AG04449 (cell line): ENCODE measurements at regions not wholly inside any gene's neighbourhood (a gene's known extent, or its start where the extent isn't known, plus 50 kb on each side); places are given as distances from the start of the nearest gene placed in this dataset.

Source experiments
- CTCF ChIA-PET: fragments of 350-600 bp; formaldehyde crosslinking; extraction: SDS; loops from one replicate; lab custom pipeline; 2021; ENCODE audit warnings: antibody characterized with exemption; lab: Yijun Ruan, JAX
- POLR2A ChIA-PET: fragments of 400-600, 350-600 bp; formaldehyde crosslinking; extraction: SDS; loops from one replicate; lab custom pipeline; 2020; ENCODE audit warnings: antibody characterized with exemption, inconsistent platforms; lab: Yijun Ruan, JAX
- DNase-seq: peaks from one replicate; pipeline ENCODE4 v3.0.0-alpha.2; 2010; ENCODE audit warnings: low read depth, low spot score
- H3K4me3 ChIP-seq: 2 replicates; pipeline ENCODE4 v1.5.1; 2011; ENCODE audit warnings: low read depth, mild to moderate bottlenecking, control low read depth, low read length
- TF ChIP-seq, protein P1 (sequence below): IDR thresholded peaks from one replicate; pipeline ENCODE4 v1.5.1; 2011; ENCODE audit warnings: mild to moderate bottlenecking, moderate library complexity, low read length, control low read depth, inconsistent platforms; ENCODE audit not compliant: insufficient read depth; ENCODE audit errors: missing control alignments

DNA sequence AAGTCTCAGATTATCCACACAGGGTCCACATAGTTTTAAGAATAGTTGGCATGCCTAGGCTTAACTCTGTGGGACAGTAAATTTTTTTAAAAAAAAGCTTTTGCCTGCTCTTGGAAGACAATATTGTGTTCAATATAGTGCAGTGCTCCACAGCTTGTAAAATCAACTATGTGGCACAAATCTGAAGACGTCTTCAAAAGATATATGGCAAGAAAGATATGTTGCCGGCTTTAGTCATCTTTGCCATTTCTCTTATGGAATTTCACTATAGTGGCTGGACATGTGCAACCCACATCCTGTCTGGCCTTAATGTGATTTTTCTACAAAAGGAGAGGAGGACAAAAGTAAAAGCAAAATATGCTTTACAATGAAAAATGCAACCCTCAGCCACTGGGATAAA, 90.5 kb downstream of the MGST1 start:
- DNase-seq: no peak
- H3K4me3 ChIP-seq: no peak overlapping the region
- ChIA-PET POLR2A (no interaction called here), CTCF (no interaction called here)
- TF ChIP-seq, protein P1, sequence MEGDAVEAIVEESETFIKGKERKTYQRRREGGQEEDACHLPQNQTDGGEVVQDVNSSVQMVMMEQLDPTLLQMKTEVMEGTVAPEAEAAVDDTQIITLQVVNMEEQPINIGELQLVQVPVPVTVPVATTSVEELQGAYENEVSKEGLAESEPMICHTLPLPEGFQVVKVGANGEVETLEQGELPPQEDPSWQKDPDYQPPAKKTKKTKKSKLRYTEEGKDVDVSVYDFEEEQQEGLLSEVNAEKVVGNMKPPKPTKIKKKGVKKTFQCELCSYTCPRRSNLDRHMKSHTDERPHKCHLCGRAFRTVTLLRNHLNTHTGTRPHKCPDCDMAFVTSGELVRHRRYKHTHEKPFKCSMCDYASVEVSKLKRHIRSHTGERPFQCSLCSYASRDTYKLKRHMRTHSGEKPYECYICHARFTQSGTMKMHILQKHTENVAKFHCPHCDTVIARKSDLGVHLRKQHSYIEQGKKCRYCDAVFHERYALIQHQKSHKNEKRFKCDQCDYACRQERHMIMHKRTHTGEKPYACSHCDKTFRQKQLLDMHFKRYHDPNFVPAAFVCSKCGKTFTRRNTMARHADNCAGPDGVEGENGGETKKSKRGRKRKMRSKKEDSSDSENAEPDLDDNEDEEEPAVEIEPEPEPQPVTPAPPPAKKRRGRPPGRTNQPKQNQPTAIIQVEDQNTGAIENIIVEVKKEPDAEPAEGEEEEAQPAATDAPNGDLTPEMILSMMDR: no peak

DNA sequence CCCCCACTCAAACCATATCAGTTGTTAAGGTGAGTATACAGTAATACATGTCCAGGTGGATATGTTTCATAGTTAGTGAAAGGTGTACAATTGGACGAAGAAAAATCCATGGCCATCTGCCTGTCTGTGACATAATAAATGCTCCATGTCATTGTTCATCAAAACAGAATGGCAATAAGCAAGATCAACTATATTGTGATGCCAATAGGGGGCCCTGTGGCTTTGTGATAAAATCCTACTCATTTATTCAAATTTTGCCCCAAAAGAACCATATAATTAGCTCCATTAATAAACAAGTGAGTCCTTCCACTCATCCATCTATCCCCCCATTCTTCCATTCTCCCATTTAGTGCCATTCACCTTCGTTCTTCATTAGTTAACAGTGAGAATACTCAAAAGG, 102.0 kb downstream of the MGST1 start:
- TF ChIP-seq, protein P1: no peak
- ChIA-PET CTCF (no interaction called here), POLR2A (no interaction called here)
- H3K4me3 ChIP-seq: no peak overlapping the region
- no peak for DNase-seq

GRCh38 chr12:16453319-16453718, 105.9 kb downstream of the MGST1 start:
- TF ChIP-seq, protein P1: no peak
- DNase-seq: no peak
- H3K4me3 ChIP-seq: no peak overlapping the region
- ChIA-PET POLR2A (no interaction called here), CTCF (no interaction called here)

DNA sequence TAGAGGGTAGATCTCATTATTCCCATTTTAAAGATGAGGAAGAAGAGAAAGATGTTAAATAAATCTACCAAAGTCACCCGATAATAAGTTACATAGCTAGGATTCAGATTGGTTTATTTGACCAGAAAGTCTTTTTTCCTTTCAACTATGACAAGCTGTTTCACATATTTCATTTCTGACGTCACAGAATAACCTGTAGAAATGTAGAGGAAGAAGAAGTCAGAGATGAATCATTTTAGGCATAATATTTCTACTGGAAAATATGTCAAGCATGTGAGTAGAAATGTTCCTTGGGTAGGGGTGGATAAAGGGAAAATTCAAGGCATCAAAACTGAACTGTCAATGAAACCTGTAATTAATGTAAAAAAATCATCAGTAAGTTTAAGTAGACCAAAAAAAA, 107.0 kb downstream of the MGST1 start:
- no peak overlapping the region for H3K4me3 ChIP-seq
- ChIA-PET CTCF (no interaction called here), POLR2A (no interaction called here)
- DNase-seq: no peak
- TF ChIP-seq, protein P1: no peak

- POLR2A ChIA-PET: no interaction called here
- no peak for DNase-seq
- H3K4me3 ChIP-seq: no peak overlapping the region
- TF ChIP-seq, protein P1: no peak
- CTCF ChIA-PET: no interaction called here
Observed at GRCh38 chr12:16458521-16459078, 111.2 kb downstream of the MGST1 start.

- ChIA-PET POLR2A (no interaction called here), CTCF (no interaction called here)
- TF ChIP-seq, protein P1: no peak
- H3K4me3 ChIP-seq: no peak overlapping the region
- no peak for DNase-seq
Observed at GRCh38 chr12:16467272-16467671, 119.8 kb downstream of the MGST1 start.
